ENCODE measurements at regions not wholly inside any gene's neighbourhood (a gene's known extent, or its start where the extent isn't known, plus 50 kb on each side); places are given as distances from the start of the nearest gene placed in this dataset.
"Not testable (repeated sequence)": the region's sequence is repeated elsewhere in the genome, so short reads cannot be mapped to it uniquely, and the experiment has no call there.

DNA sequence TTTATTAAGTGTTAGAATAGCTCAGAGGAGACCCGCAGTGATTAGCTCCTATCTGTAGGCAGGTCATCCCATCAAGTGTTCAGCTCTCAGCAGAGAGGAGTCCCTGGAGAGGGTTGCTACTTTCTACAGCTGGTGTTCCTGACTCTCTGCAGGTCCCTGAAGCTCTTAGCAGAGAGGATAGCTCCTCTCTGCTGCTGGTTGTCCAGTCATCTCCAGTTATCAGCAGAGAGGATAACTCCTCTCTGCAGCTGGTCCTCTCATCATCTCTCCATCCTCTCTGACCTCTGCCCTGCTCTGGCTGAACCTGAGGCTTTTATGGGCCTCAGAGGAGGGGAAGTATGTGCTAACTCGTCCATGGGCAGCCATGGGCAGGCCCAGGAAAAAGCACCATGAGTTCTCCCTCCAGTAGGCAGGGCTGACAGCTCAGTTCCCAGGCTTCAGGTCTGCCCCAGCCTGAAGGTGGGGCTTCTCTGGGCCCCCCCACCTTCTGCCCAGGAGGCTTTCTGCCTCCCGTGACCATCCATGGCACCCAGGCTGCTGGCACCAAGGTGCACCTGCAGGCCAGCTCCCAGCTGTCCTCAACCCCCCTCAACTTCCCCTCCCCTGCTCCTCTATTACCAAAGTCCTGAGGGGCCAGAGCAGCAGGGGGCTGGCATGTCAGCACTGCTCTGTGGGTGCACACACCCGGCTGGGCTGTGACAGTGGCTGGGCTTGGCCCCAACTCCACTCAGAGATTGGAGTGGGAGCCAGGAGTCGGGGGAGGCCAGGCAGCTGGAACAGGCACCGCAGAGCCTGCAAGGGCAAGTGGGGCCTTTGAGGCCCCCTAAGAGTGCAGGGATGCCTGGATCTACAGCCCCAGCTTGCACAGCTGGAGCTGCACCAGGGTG is 98.9 kb upstream of the FRMD4B start:
- DNase-seq (ENCODE audit: low read depth): no peak

DNA sequence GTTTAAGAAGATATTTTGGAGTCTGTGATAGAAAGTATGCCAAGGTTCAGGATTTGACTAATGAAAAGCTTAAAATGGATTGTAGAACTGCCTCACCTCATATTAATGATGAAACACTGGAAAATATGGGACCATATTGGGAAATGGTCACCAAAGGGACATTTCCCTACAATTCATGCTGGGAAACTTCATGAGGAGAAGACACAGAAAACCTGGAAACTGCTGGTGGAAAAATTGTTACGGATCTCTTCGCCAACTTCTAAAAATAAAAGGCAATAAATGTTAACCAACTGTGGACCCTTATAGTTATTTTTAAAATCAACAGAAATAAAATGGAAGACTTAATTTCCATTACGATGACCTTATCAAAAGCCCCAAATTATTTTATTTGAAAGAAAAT is 97.6 kb upstream of the FRMD4B start:
- DNase-seq (ENCODE audit: low read depth): no peak

DNA sequence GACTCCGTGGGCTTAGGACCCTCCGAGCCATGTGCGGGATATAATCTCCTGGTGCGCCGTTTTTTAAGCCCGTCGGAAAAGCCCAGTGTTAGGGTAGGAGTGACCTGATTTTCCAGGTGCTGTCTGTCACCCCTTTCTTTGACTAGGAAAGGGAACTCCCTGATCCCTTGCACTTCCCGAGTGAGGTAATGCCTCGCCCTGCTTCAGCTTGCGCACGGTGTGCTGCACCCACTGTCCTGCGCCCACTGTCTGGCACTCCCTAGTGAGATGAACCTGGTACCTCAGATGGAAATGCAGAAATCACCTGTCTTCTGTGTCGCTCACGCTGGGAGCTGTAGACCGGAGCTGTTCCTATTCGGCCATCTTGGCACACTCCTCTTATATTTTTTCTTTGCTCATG is 95.1 kb upstream of the FRMD4B start:
- DNase-seq (ENCODE audit: low read depth): not testable (repeated sequence)

DNA sequence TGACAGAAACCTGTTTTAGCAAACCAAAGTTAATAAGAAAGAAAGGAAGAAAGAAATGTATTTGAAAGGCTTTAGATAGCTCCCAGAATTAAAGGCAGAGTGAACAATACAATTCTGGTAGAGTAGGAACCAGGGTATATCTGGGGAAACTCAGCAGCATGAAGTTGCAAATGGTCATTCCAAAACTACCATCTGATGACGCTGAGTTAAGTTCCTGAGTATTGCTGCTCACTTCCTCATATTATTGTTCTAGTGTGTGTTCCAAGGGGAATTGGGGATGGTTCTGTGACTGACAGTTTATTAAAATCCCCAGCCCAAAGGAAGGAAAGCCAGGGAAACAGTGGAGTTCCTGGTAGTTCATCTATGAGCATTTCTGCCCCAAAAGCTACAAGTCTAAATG is 88.3 kb upstream of the FRMD4B start:
- no peak for DNase-seq (ENCODE audit: low read depth)

DNA sequence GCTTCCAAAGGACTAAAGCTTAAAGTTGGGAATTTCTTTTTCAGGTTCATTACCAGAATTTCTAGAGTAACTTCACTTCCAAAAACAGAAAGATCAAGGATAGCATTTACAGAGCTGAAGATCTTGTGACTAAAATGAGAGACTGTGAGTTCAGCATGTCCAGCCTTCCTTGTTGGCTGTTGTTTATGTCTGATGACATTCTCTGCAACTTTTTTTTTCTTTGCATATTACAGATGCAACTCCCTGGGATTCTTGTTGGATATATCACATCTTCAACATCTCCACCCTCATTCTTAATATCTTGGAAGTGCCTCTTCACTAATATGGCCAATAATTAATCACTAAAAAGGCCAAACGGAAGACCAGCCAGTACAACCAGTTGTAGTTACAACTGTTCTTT is 86.2 kb upstream of the FRMD4B start:
- DNase-seq (ENCODE audit: low read depth): no peak

DNA sequence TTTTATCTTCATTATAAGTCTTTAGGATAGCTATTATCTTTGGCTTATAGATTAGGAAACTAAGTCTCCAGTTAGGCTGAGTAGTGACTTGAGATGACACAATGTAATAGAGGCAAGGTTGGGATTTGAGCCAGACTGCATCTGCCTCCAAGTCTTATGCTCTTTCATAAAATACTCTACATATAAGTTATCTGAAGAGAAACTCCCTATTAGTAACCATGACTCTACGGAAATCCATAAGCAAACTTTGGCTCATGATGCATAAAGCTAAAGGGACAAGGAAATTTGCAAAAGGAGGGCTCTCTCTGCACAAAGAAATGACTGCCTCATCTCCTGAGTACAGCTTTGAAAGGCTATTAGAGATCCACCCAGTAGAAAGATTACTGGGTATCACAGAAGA is 77.6 kb upstream of the FRMD4B start:
- DNase-seq (ENCODE audit: low read depth): no peak

DNA sequence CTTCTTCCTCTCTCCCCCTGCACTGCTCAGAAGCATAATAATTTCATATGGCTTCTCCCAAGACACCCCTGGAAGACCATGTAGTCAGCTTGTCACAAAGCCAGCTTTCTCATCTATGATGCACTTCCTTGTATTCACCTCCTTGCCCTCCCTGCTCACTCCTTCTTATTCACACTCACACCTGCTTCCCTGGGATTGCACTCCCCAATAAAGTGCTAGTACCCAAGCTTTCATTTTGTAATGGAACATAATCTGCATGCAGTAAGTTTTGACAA is 76.9 kb upstream of the FRMD4B start:
- no peak for DNase-seq (ENCODE audit: low read depth)

DNA sequence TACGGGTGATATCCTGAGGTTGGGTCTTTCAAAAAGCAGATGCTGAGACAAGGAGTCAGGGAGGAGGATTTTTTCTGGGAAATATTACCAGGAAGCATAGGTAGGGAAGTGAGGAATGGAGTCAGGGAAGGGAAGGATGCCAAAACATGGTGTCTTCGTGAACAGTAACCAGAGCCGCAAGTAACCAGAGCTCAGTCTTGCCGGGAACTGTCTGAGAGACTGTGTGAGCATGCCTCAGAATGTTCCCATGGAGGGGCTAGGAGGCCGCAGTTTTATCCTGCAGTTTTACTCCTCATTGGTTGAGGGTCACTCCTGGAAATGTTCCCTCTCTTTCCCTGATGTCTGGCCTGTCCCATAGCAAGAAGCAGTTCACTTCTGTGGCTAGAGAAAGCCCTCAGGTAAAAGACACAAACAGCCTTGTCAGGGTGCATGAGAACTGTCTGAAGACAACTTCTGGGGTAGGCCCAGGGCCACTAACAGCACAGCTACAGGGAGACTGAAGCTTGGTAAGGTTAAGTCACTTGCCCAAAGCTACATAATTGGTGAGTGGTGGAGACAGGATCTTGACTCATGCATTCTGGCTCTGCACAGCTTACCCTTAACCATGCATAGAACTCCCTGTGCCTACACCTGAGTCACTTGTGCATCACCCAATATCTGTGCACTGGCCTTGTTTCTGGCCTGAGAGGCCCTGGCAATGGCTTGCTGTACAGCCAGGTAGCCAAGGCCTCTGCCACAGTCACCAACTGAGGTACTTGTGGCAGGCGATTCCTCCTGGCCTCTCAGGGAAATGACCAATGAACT is 76.3 kb upstream of the FRMD4B start:
- no peak for DNase-seq (ENCODE audit: low read depth)

DNA sequence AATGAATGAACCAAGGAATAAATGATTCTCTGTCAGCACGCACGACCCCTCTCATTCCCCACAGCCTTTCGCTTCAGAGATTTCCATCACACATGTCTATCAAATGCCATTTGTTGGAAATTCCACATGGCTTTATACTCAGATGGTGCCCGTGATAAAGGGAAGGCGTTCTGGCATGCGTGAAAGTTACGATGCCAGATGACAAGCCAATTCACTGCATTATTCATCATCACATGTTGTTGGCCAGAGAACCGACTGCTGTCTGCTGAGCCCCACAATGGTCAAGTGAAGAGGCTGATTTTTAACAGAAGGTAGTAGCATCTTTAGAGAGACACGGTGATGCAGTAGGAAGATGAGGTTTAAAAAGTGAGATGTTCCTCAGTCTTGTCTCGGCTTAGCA is 74.1 kb upstream of the FRMD4B start:
- no peak for DNase-seq (ENCODE audit: low read depth)

DNA sequence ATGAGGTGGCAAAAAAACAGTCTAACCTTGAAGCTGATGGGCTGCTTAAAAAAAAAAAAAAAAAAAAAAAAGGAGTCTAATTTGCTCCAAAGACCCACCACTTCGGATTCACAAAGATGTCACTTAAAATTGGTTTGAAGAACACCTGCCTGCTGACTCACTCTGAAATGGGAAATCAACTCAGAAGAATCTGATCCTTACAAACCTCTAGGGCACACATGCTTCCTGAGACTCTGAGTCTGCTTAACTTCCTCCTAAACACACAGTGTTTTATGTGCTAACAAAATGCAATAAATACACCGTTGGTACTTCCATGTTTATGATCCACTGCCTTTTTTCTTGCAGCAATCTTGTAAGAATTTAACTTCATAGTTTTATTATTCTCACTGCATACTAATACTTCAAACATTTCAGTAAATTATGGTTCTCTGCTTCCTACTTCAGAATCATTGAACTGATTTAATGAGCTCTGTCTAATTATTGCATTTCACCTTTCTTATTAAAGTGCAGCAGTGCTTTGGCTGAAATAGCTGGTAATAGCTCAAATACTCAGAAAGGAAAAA is 73.0 kb upstream of the FRMD4B start:
- no peak for DNase-seq (ENCODE audit: low read depth)

DNA sequence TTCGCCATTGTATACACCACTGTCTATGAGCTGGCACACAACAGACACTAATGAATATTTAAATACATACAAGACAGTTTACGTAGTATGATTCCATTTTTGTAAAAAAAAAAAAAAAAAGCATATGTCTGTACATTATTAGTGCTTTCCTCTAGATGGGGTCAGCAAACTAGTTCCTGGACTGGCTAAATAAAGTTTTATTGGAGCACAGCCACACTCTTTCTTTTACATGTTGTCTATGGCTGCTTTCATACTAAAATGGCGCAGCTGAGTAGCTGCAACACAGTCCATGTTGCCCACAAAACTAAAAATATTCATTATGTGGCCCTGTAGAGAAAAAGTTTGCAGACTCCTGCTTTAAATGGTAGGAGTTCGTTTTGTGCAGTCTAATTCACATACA is 70.7 kb upstream of the FRMD4B start:
- no peak for DNase-seq (ENCODE audit: low read depth)

DNA sequence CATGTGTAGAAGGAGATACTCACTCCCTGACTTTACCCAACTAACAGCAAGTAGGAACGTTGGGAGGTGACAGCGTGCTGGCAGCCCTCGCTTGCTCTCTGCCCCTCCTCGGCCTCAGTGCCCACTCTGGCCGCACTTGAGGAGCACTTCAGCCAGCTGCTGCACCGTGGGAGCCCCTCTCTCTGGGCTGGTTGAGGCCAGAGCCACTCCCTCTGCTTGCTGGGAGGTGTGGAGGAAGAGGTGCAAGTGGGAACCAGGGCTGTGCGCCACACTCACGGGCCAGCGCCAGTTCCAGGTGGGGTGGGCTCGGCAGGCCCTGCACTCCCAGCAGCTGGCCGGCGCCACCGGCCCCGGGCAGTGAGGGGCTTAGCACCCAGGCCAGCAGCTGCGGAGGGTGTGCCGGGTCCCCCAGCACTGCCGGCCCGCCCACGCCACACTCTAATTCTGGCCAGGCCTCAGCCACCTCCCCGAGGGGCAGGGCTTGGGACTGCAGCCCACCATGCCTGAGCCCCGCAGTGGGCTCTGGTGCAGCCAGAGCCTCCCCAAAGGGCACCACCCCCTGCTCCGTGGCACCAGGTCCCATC is 68.4 kb upstream of the FRMD4B start:
- DNase-seq (ENCODE audit: low read depth): no peak

DNA sequence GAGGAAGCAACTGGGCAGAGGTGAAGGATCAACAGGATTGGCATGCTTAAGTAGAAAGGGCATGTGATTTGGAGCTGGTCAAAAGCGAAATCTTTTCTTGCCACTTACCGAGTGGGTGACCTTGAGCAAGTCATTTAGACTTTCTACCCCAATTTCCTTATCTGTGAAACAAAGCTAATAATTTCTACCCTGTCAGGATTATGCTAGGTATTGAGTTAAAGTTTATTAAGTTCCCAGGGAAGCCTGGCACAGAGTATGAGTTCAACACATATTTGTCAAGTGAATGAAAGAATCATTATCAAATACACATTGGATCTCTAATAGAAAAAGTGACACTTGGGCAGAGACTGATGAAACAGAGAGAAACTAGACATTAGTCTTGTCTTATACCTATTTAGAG is 66.4 kb upstream of the FRMD4B start:
- no peak for DNase-seq (ENCODE audit: low read depth)

DNA sequence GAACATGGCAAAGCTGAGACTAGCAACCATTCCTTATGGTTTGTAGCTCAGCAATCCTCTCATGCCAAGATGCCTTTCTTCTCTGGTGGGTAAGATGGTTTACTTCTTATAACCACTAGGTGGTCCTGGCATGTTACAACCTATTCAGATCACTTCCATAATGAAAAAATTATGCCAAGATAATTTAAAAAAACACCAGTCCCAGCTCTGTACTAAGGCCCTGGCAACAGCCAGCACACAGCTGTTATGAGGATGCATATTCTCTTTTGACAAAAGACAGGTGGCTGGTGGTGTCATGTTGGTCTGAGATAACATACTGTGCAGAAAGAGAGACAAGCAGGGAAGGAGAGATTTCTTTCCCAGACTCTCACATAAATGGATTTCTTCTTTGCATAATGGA is 65.7 kb upstream of the FRMD4B start:
- DNase-seq (ENCODE audit: low read depth): no peak

DNA sequence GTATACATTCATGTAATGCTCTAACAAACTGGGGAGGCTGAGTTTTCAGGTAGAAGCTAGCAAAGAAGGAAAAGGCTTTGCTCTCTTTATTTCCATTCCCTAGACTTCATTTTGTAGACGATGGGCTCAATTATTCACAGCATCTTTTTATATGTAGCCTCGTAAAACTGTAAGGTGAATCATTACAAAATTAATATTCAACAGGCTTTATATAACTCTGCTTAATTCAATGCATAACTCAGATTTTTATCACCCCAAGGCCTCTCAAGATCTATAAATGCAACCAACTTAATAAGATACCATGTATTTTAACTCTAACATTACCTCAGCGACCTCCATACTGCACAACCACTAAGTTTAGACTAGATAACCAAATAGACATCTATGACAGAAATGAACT is 63.0 kb upstream of the FRMD4B start:
- DNase-seq (ENCODE audit: low read depth): no peak

DNA sequence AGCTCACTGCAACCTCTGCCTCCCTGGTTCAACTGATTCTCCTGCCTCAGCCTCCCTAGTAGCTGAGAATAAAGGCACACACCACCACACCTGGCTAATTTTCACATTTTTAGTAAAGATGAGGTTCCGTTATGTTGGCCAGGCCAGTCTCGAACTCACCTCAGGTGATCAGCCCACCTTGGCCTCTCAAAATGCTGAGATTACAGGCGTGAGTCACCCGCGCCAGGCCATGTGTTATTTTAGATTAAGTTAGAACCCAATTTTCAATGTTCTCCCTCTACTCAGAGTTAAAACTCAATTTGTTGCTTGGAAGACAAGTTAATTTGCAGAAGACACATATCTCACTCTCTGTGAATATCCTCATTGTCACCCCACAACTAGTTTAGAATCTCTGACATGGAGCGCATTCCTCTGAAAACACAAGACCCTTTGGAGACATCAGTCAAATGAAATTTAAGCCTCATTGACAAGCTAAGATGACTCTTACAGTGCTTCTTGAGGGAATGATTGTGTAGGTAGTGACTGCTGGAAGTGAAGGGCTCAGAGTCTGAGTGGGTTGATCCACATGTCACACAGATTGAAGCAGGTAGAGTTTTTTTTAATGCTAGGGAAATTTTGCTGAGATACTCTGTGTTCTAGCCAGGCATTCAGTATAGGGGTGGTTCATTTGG is 60.6 kb upstream of the FRMD4B start:
- no peak for DNase-seq (ENCODE audit: low read depth)

DNA sequence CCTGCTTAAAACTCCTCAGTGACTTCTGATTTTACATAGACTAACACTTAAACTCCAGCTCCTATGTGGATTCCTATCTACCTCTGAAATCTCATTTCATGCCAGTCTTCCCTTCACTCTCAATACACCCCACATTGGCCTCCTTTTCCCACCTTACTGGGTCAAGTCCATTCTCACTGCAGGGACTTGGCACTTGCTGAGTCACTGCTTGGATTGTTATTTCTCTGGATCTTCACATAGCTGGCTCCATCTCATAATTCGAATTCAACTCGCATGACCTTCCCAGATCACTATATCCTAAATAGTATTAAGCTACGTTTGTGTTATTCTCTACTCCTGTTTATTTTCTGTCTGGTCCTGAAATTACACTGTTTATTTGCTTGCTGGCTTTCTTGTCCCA is 59.6 kb upstream of the FRMD4B start:
- DNase-seq (ENCODE audit: low read depth): no peak

DNA sequence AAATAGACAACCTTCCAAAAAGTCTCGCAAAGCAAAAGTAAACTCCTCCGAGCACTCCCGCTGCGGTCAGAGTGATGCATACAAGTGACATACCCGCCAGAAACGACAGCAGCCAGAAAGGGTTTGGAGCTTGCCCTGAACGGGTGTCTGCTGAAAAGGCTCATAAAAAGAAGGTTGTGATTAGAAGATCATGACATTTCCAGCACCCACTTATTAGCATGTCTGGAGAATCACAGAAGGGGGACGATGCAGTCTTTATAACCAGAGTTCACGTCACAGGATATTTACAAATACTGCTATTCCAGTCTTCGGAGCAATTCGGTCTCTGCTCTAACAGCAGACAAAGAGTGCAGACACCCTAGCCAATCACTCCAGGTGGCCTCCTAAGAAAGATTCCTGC is 59.1 kb upstream of the FRMD4B start:
- no peak for DNase-seq (ENCODE audit: low read depth)

DNA sequence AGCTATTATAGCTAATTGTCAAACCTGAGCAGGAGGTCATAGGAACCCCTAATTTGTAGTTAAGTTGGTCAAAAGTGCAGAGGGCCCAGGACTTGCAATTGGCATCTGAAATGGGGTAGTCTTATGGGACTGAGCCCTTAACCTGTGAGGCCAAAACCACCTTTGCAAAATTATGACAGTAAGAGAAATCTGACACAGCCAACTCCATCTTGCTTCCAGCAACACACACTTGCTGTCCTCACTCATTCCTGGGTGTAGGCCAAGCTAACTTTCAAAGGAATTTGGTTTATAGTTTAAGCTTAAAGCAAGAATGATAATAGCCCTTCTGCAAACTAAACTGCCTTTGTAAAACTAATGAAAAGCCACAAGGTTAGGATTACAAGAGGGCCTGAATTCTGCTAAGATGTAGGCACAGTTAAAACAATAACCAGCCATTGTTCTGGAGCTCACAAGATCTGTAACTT is 57.6 kb upstream of the FRMD4B start:
- DNase-seq (ENCODE audit: low read depth): no peak

DNA sequence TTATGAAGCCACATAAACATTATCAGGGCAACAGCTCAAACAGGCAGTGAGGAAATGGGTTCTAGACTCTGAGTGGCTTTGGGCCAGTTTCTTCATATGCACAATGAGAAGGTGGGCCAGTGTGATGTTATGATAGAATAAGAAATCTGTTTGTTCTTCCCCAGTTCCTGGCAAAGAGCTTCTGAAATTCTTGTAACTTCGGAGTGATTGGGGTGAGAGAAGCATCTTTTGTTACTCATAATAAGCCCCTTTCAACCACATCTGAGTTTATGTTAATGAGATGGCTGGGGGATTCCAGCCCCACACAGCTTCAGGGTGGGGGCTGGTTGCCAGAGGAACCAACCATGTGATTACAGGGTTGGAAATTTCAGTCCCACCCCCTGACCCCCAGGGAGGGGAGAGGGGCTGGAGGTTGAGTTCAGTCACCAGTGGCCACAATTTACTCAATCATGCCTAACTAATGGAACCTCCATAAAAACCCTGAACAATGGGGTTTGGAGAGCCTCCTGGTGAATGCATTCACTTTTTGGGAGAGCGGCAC is 57.0 kb upstream of the FRMD4B start:
- DNase-seq (ENCODE audit: low read depth): no peak

DNA sequence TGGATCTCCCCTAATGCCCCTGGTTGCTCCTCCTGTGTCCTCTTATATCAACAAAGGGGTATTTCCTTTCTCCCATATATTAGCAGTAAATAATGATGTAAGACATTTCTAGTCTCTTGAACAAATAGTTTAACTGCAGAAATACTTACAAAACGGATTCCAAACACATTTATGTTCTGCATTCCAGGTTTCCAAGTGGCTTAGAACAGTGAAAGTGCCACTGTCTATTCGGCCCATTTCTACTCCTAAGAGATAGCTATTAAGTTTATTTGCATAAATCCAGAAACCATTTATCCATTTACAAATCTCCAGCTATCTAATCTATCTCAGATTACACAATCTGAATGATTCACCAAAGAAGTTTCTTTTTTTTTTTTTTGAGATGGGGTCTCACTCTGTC is 55.8 kb upstream of the FRMD4B start:
- no peak for DNase-seq (ENCODE audit: low read depth)

DNA sequence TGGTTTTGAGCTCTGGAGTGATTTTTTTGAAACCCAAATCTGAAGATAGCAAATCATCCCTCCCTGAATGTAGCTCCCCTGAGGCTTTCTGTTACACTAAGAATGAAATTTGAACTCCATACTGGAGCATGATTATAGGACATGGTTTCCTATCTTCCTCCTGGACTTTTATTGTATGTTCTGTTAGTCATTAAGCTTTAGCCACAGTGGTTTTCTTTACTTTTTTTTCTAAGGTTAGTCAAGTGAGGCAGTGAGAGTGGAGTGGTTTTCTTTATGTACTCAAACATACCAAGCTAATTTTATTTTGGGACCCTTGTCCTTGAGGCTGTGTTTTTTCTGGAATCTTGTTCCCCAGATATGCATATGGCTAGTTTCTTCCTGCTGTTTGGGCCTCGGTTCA is 55.2 kb upstream of the FRMD4B start:
- DNase-seq (ENCODE audit: low read depth): no peak

All from HS-5 (cell line).